ENCODE measurements at regions not wholly inside any gene's neighbourhood (a gene's known extent, or its start where the extent isn't known, plus 50 kb on each side); places are given as distances from the start of the nearest gene placed in this dataset.

- TF ChIP-seq, protein P1, sequence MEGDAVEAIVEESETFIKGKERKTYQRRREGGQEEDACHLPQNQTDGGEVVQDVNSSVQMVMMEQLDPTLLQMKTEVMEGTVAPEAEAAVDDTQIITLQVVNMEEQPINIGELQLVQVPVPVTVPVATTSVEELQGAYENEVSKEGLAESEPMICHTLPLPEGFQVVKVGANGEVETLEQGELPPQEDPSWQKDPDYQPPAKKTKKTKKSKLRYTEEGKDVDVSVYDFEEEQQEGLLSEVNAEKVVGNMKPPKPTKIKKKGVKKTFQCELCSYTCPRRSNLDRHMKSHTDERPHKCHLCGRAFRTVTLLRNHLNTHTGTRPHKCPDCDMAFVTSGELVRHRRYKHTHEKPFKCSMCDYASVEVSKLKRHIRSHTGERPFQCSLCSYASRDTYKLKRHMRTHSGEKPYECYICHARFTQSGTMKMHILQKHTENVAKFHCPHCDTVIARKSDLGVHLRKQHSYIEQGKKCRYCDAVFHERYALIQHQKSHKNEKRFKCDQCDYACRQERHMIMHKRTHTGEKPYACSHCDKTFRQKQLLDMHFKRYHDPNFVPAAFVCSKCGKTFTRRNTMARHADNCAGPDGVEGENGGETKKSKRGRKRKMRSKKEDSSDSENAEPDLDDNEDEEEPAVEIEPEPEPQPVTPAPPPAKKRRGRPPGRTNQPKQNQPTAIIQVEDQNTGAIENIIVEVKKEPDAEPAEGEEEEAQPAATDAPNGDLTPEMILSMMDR (IDR thresholded peaks at IDR 0.05; ENCODE audit: low read depth, low read length, poor library complexity, severe bottlenecking), result no peak
- TF ChIP-seq EZH2phosphoT487 (IDR thresholded peaks at IDR 0.05; ENCODE audit: borderline replicate concordance, low read length), result no peak
Measured at GRCh38 chr5:33034777-33035176, 323.7 kb downstream of the NPR3 start.

Measured in DOHH2 (cell line).